T-helper 1 cell treated with Interleukin-12 subunit alpha and Interleukin-12 subunit beta and Interleukin-4 antibody, amounts not matched to agents 30 μg/mL and 1 μg/mL, for 36 hours (primary cell): ENCODE measurements at regions not wholly inside any gene's neighbourhood (a gene's known extent, or its start where the extent isn't known, plus 50 kb on each side); places are given as distances from the start of the nearest gene placed in this dataset.
A peak's percentile ranks its signal among the peaks of the same experiment; 100 is the strongest.

Source experiments
- H3K27ac Mint-ChIP-seq: one replicate; pipeline ENCODE4 v1.8.0; 2021; ENCODE audit warnings: mild to moderate bottlenecking, mixed read lengths
- H3K27me3 Mint-ChIP-seq: one replicate; pipeline ENCODE4 v1.8.0; 2021; ENCODE audit warnings: low read depth, mixed read lengths
- H3K36me3 Mint-ChIP-seq: one replicate; pipeline ENCODE4 v1.8.0; 2021; ENCODE audit warnings: low read depth, mixed read lengths
- H3K4me1 Mint-ChIP-seq: one replicate; pipeline ENCODE4 v1.8.0; 2021; ENCODE audit warnings: low read depth, mixed read lengths
- H3K4me3 Mint-ChIP-seq: one replicate; pipeline ENCODE4 v1.8.0; 2021; ENCODE audit warnings: mild to moderate bottlenecking, moderate library complexity, mixed read lengths
- H3K9me3 Mint-ChIP-seq: one replicate; pipeline ENCODE4 v1.8.0; 2021; ENCODE audit warnings: mixed read lengths

- H3K27ac Mint-ChIP-seq, result no peak overlapping the region
- no peak overlapping the region for H3K4me3 Mint-ChIP-seq
- H3K36me3 Mint-ChIP-seq, result no peaks in the 10 kb centered on the region
- peaks cover 6% of the 10 kb centered on the region for H3K4me1 Mint-ChIP-seq
- H3K9me3 Mint-ChIP-seq, result no peaks in the 10 kb centered on the region
- H3K27me3 Mint-ChIP-seq, result peaks cover 14% of the 10 kb centered on the region
These were observed 162.9 kb upstream of the CELF2 start for GRCh38 chr10:10854725-10855124.

- Mint-ChIP-seq H3K4me3 (no peak overlapping the region), H3K27ac (peak overlapping the region; percentile 45), H3K36me3 (no peaks in the 10 kb centered on the region), H3K9me3 (no peaks in the 10 kb centered on the region), H3K4me1 (peaks cover 6% of the 10 kb centered on the region), H3K27me3 (peaks cover 14% of the 10 kb centered on the region)
These were observed 162.5 kb upstream of the CELF2 start for GRCh38 chr10:10855151-10855581.

- H3K4me1 Mint-ChIP-seq, result no peaks in the 10 kb centered on the region
- H3K4me3 Mint-ChIP-seq, result no peak overlapping the region
- peaks cover 9% of the 10 kb centered on the region for H3K27me3 Mint-ChIP-seq
- no peak overlapping the region for H3K27ac Mint-ChIP-seq
- no peaks in the 10 kb centered on the region for H3K9me3 Mint-ChIP-seq
- no peaks in the 10 kb centered on the region for H3K36me3 Mint-ChIP-seq
These were observed 157.2 kb upstream of the CELF2 start for GRCh38 chr10:10860455-10860976.

- H3K9me3 Mint-ChIP-seq, result no peaks in the 10 kb centered on the region
- no peak overlapping the region for H3K4me3 Mint-ChIP-seq
- peaks cover 3% of the 10 kb centered on the region for H3K27me3 Mint-ChIP-seq
- H3K36me3 Mint-ChIP-seq, result no peaks in the 10 kb centered on the region
- H3K27ac Mint-ChIP-seq, result no peak overlapping the region
- no peaks in the 10 kb centered on the region for H3K4me1 Mint-ChIP-seq
These were observed 152.4 kb upstream of the CELF2 start for GRCh38 chr10:10865303-10865702.

GRCh38 chr10:10865913-10866312, 151.8 kb upstream of the CELF2 start:
- H3K4me1 Mint-ChIP-seq, result no peaks in the 10 kb centered on the region
- H3K27me3 Mint-ChIP-seq, result peaks cover 3% of the 10 kb centered on the region
- no peak overlapping the region for H3K4me3 Mint-ChIP-seq
- H3K36me3 Mint-ChIP-seq, result no peaks in the 10 kb centered on the region
- H3K9me3 Mint-ChIP-seq, result no peaks in the 10 kb centered on the region
- H3K27ac Mint-ChIP-seq, result no peak overlapping the region

GRCh38 chr10:10869592-10869991, 148.1 kb upstream of the CELF2 start:
- Mint-ChIP-seq H3K4me3 (no peak overlapping the region), H3K27me3 (peaks cover 7% of the 10 kb centered on the region), H3K36me3 (no peaks in the 10 kb centered on the region), H3K4me1 (no peaks in the 10 kb centered on the region), H3K27ac (peak overlapping the region; percentile 2), H3K9me3 (no peaks in the 10 kb centered on the region)

- no peak overlapping the region for H3K4me3 Mint-ChIP-seq
- H3K27ac Mint-ChIP-seq, result no peak overlapping the region
- H3K4me1 Mint-ChIP-seq, result no peaks in the 10 kb centered on the region
- H3K9me3 Mint-ChIP-seq, result no peaks in the 10 kb centered on the region
- H3K36me3 Mint-ChIP-seq, result no peaks in the 10 kb centered on the region
- H3K27me3 Mint-ChIP-seq, result peaks cover 12% of the 10 kb centered on the region
These were observed 147.0 kb upstream of the CELF2 start for GRCh38 chr10:10870523-10871241.

- Mint-ChIP-seq H3K27ac (no peak overlapping the region), H3K4me3 (no peak overlapping the region), H3K36me3 (no peaks in the 10 kb centered on the region), H3K27me3 (peaks cover 17% of the 10 kb centered on the region), H3K9me3 (no peaks in the 10 kb centered on the region), H3K4me1 (no peaks in the 10 kb centered on the region)
These were observed 146.3 kb upstream of the CELF2 start for GRCh38 chr10:10871352-10871751.

GRCh38 chr10:10872035-10872673, 145.5 kb upstream of the CELF2 start:
- no peaks in the 10 kb centered on the region for H3K36me3 Mint-ChIP-seq
- H3K27ac Mint-ChIP-seq, result no peak overlapping the region
- peaks cover 20% of the 10 kb centered on the region for H3K27me3 Mint-ChIP-seq

GRCh38 chr10:10872764-10873163, 144.9 kb upstream of the CELF2 start:
- H3K4me3 Mint-ChIP-seq, result no peak overlapping the region
- H3K36me3 Mint-ChIP-seq, result no peaks in the 10 kb centered on the region
- no peak overlapping the region for H3K27ac Mint-ChIP-seq
- H3K9me3 Mint-ChIP-seq, result no peaks in the 10 kb centered on the region
- peaks cover 20% of the 10 kb centered on the region for H3K27me3 Mint-ChIP-seq
- H3K4me1 Mint-ChIP-seq, result no peaks in the 10 kb centered on the region

More at GRCh38 chr10:10872035-10872673, 145.5 kb upstream of the CELF2 start:
- Mint-ChIP-seq H3K4me3 (no peak overlapping the region), H3K4me1 (no peaks in the 10 kb centered on the region), H3K9me3 (no peaks in the 10 kb centered on the region)

- H3K4me3 Mint-ChIP-seq, result no peak overlapping the region
- H3K27me3 Mint-ChIP-seq, result peaks cover 20% of the 10 kb centered on the region
- no peaks in the 10 kb centered on the region for H3K9me3 Mint-ChIP-seq
- H3K36me3 Mint-ChIP-seq, result no peaks in the 10 kb centered on the region
- H3K27ac Mint-ChIP-seq, result no peak overlapping the region
- H3K4me1 Mint-ChIP-seq, result no peaks in the 10 kb centered on the region
These were observed 144.4 kb upstream of the CELF2 start for GRCh38 chr10:10873289-10873688.

- no peaks in the 10 kb centered on the region for H3K9me3 Mint-ChIP-seq
- peaks cover 20% of the 10 kb centered on the region for H3K27me3 Mint-ChIP-seq
These were observed 143.8 kb upstream of the CELF2 start for GRCh38 chr10:10873915-10874314.

GRCh38 chr10:10878963-10879362, 138.7 kb upstream of the CELF2 start:
- Mint-ChIP-seq H3K4me1 (no peaks in the 10 kb centered on the region), H3K36me3 (no peaks in the 10 kb centered on the region), H3K27me3 (peaks cover 18% of the 10 kb centered on the region), H3K27ac (no peak overlapping the region), H3K9me3 (peaks cover 3% of the 10 kb centered on the region), H3K4me3 (no peak overlapping the region)

More at GRCh38 chr10:10873915-10874314, 143.8 kb upstream of the CELF2 start:
- Mint-ChIP-seq H3K36me3 (no peaks in the 10 kb centered on the region), H3K4me1 (no peaks in the 10 kb centered on the region), H3K4me3 (no peak overlapping the region), H3K27ac (no peak overlapping the region)

GRCh38 chr10:10881117-10881813, 136.4 kb upstream of the CELF2 start:
- no peak overlapping the region for H3K4me3 Mint-ChIP-seq
- H3K36me3 Mint-ChIP-seq, result no peaks in the 10 kb centered on the region
- peaks cover 8% of the 10 kb centered on the region for H3K27me3 Mint-ChIP-seq
- H3K27ac Mint-ChIP-seq, result no peak overlapping the region
- H3K9me3 Mint-ChIP-seq, result peaks cover 10% of the 10 kb centered on the region
- H3K4me1 Mint-ChIP-seq, result no peaks in the 10 kb centered on the region

- peaks cover 10% of the 10 kb centered on the region for H3K9me3 Mint-ChIP-seq
- H3K36me3 Mint-ChIP-seq, result no peaks in the 10 kb centered on the region
- H3K4me1 Mint-ChIP-seq, result no peaks in the 10 kb centered on the region
- peaks cover 5% of the 10 kb centered on the region for H3K27me3 Mint-ChIP-seq
- no peak overlapping the region for H3K4me3 Mint-ChIP-seq
- no peak overlapping the region for H3K27ac Mint-ChIP-seq
These were observed 133.9 kb upstream of the CELF2 start for GRCh38 chr10:10883737-10884136.
